MV-4-11 (cell line): ENCODE measurements at regions not wholly inside any gene's neighbourhood (a gene's known extent, or its start where the extent isn't known, plus 50 kb on each side); places are given as distances from the start of the nearest gene placed in this dataset.

Experiments used
- DNase-seq: peaks from one replicate; lab custom pipeline; 2025; lab: John Stamatoyannopoulos, UW

DNA sequence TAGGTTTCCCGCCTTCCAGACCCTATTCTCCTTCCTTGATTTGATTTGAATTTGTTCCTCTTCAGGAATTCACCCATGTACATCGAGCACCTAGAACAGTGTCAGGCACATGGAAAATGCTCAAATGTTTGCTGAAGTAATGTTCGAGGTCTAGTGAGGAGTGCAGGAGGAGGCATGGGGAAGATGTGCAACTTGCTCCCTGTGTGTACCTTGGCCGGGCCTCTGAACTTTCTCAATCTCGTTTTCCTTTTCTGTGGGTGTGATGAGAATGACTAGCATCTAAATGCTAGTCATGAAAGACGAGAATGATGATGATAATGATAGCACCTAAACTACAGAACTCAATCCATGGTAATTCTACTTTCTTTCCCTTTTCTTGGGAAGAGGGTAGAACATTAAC is 279.1 kb upstream of the PLET1 start:
- DNase-seq = no peak

GRCh38 chr11:112540261-112540660 is 279.6 kb upstream of the PLET1 start:
- no peak for DNase-seq

- DNase-seq = no peak
Observed at GRCh38 chr11:112541140-112542046, 280.7 kb upstream of the PLET1 start.

DNA sequence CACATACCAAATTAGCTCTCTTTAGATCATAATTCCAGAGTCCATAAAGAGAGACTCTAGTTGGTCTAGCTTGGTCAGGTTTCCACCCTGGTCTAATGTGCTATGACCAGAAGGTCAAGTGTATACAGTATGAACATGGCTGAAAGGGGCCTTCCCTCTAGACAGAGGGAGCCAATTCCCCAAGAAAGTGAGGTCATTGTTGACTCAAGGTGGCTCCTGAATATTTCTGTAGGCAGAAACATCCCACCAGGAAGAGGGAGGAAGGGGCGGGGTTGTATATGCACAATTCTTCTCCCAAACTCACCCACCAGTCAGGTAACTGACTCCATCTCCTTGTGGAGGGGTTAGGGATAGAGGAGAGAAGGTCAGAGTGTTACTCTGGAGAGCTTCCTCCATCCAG is 281.8 kb upstream of the PLET1 start:
- DNase-seq = no peak

GRCh38 chr11:112543390-112543789 is 282.7 kb upstream of the PLET1 start:
- DNase-seq = no peak

- DNase-seq = no peak
Observed at GRCh38 chr11:112548641-112549040, 288.0 kb upstream of the PLET1 start.

GRCh38 chr11:112553205-112553731 is 292.6 kb upstream of the PLET1 start:
- no peak for DNase-seq

DNA sequence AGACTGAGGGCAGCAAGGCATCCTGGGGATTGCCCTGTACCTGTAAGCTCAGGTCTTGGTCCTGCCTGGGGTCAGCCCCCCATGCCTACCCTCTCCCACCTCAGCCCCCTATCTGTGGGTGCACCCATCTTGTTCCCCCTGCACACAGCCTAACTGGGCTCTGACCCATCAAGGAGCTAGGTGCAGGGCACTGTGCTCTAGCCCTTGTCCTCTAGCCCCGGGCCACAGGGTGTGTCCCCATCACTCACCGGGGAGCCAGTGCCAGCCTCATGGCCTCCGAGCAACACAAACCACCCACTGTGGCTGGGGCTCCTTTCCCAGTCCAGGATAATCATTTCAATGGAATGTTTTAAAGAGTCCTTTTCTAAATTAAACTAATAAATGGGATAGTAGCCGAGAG is 293.9 kb upstream of the PLET1 start:
- DNase-seq = no peak

DNA sequence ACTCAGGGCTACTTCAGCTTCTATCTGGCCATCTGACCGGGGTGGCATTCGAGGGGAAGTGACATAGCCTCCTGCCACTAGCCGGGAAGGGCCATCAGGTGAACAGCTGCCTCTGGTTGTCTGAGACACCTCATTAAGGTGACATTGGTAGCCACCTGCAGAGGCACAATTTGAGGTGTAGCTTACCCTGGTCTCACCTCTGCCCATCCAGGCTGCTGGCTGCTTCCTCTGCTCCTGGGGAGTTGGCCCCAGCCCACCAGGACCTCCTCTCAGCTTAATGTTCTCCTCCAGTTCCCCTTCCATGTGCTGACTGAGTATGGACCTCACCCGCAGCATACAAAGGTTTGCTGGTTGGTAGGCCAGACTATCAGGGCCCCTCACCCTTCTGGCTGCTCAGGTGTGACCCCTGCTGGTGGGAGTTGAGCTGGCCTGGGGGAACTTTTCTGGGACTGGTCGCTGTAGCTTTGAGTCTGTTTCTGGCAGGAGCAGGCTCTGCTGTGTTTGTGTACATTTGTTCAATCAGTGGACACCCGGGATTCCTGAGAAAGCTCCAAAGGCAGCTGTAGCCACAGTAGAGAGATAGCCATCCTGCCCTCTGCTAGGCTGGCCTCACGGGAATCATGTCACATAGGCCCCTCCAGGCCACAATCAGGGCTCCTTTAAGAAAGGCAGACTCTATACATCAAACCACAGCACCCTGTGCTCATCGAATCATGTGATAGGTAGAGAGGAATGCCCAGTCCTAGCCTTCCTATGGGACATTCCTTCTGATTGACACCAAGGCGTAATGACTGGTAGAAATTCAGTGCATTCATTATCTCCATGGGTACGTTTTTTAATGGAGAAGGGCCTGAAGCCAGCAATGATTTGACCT is 295.1 kb upstream of the PLET1 start:
- DNase-seq = no peak

DNA sequence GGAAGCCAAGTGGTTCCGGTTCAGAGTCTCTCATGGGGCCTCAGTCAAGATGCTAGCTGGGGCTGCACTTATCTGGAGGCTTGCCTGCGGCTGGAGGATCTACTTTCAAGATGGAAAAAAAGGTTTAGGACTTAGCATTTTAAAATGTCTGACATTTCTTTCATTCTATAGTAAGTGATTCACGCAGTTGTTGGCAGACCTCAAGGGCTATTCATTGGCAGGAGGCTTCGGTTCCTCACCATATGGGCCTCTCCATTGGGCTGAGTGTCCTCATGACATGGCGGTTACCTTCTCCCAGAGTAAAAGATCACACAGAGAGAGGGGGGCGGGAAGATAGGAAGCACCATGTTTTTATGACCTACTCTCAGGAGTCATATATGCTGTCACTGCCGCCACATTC is 298.0 kb upstream of the PLET1 start:
- no peak for DNase-seq

GRCh38 chr11:112563808-112564207 is 303.1 kb upstream of the PLET1 start:
- DNase-seq = no peak

- no peak for DNase-seq
Observed at GRCh38 chr11:112564228-112564955, 303.7 kb upstream of the PLET1 start.

DNA sequence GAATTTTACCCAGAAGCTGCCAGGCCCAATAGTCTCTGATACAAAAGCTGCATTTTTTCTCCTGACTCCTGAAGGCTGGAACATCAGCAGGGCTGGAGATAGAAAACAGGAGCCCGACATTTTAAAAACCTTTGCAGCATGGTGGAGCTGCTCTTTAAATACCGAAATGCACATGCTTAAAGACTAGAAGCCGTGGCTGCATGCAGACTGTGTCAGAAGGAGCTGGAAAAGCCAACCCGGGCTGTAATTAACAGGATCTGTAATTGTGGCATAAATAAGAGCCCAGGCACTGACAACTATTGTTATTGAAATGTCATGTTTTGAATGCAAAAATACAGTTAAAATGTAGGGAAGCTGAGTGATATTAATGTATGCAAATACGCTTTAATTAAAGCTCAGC is 304.9 kb upstream of the PLET1 start:
- DNase-seq = no peak

GRCh38 chr11:112566124-112566523 is 305.5 kb upstream of the PLET1 start:
- no peak for DNase-seq

DNA sequence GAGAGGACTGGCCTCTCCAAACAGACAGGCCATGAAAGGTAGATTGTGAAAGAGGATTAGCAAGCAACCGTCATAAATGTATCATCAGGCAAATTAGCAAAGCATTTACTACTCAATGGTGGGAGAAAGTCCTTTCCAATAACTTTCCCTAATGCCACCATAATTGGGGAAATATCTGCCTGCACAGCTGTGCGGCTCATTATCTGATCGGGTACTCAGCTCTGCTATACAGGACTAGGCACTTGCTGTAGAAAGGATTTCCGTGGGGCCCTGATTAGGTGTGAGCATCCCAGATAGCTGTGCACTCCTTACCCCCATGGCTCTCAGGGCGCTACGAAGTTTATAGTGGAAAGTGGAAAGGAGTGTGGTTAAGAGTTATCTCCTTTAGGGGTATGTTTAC is 309.7 kb upstream of the PLET1 start:
- DNase-seq = no peak

GRCh38 chr11:112579282-112579681 is 318.6 kb upstream of the PLET1 start:
- DNase-seq = no peak

GRCh38 chr11:112580864-112581263 is 320.2 kb upstream of the PLET1 start:
- no peak for DNase-seq

GRCh38 chr11:112581747-112582146 is 321.1 kb upstream of the PLET1 start:
- no peak for DNase-seq

DNA sequence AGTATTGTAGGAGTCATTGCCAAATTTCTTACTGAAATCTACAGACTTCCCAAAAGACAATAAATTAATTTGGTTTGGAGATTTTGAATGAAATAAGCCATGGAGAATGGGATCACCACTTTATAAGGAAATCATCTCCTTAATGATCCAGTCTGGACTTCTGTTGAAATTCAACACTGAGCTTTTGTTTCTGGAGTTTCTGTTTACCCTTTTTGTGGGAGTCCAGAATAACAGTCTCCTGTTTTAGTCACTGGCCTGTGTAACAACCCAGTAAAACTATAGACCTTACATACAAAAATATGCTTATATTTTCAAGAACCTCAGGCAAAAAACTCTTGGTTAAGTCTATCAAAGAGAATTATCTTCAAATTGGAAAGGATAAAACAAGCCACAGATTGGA is 321.7 kb upstream of the PLET1 start:
- no peak for DNase-seq

GRCh38 chr11:112583261-112583893 is 322.7 kb upstream of the PLET1 start:
- DNase-seq = no peak

DNA sequence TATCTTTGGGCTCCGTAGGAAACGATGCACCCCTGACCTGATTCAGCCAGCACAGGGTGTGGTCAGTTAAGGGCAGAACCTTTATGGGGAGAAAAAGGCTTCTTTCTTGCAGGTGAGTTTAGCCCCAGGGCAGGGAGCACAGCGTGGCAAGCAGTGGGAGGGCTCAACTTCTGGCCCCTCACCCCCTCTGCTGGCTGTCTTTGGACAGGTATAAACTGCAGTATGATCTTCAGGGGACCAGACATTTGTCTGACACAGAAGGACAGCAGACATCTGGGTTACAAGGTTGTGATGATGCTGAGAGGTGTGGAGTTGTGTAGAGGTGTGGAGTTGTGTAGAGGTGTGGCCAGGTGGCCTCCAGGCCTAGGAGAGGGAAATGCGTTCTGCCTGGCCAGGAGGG is 324.0 kb upstream of the PLET1 start:
- DNase-seq = no peak

DNA sequence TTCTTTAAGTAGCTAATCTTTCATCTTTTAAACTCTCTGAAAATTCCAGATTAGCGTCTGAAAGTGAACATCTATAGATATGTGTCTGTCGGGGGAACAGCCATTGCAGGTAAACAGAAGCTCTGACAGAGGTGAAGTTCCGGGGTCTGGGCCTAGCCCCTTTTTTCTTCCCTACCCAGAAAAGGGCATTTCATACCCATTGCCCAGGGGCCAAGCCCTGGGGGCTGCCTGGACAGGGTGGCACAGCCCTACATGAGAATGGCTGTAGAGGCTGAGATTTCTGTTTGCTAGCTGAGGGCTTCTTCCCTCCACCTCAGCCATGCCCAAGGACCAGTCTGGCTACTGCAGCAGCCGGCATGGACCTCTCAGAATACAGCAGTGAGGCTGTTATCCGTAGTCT is 327.0 kb upstream of the PLET1 start:
- no peak for DNase-seq
